NCI-H345 treated with DMSO at 0.1 percent for 48 hours (cell line): ENCODE measurements at regions not wholly inside any gene's neighbourhood (a gene's known extent, or its start where the extent isn't known, plus 50 kb on each side); places are given as distances from the start of the nearest gene placed in this dataset.

Experiments used
- DNase-seq: peaks from one replicate; lab custom pipeline; 2025; ENCODE audit not compliant: unreplicated experiment; lab: John Stamatoyannopoulos, UW

DNA sequence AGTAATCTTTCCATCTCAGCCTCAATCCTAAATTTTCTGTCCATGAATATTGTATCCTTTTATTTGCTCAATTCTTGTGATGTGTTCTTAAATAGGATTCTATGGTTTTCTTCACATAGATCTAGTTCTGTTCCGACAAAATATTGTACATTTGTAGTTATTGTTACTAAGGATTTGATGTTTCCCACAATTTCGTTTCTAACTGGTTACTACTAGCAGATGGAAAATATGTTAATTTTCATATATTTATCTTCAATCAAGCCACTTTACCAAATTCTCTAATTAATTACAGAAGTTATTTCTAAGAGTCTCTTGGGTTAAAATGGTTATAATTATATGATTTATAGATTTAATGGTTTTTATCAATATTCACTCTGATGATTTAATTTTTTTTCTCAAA is 60.3 kb downstream of the SEC61B start:
- no peak for DNase-seq

DNA sequence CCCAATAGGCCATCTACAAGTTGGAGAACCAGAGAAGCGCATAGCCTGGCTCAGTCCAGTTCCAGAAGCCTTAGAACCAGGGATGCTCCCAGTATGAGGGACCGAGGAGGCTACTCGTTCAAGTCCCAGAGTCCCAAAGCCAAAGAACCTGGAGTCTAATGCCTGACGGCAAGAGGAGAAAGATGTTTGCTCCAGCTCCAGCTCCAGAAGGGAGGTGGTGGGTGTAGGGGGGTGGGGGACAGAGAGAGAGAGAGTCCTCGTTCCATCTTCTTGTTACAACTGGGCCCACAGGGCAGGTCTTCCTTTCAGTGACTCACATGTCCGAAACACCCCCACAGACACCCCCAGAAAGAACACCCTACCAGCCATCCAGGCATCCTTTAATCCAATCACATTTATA is 63.9 kb downstream of the SEC61B start:
- DNase-seq: no peak

DNA sequence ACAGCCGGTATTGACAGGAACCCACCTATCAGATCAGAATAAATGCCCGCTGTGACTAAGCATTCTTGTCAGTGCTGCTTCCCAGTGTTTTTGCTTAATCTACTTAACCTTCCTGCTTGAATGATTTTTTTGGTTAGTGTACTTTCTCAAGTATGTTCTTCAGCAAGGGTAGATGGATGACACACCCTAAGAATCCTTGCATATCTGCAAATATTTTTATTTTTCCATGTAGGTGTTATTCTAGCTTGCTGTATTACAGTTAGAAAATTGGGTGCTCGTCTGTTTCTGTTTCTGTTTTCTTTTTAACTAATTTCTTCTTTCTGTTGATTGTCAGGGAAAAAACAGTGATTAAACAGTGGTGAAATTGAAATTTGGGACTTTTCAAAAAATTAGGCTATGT is 64.5 kb downstream of the SEC61B start:
- no peak for DNase-seq

DNA sequence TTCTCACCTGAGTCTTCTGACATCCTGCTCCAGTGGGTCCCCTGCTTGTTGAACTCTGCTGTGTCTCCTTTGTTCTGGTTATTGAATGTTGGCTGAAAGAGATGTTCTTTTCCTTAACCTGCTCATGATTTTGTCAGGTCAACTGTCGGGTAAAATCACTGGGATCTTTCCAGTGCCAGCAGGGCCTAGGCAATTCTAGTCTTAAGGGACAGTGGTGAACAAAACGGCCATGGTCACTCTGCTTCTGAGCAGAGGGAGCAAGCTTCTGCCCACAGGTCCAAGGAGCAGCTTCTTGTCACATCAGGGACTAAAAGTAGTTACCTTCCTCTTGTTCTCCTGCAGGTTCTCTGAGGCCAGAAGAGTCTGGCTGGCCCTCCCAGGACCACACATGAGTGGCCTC is 65.6 kb downstream of the SEC61B start:
- DNase-seq: no peak

GRCh38 chr9:99288830-99289229 is 66.7 kb downstream of the SEC61B start:
- no peak for DNase-seq

DNA sequence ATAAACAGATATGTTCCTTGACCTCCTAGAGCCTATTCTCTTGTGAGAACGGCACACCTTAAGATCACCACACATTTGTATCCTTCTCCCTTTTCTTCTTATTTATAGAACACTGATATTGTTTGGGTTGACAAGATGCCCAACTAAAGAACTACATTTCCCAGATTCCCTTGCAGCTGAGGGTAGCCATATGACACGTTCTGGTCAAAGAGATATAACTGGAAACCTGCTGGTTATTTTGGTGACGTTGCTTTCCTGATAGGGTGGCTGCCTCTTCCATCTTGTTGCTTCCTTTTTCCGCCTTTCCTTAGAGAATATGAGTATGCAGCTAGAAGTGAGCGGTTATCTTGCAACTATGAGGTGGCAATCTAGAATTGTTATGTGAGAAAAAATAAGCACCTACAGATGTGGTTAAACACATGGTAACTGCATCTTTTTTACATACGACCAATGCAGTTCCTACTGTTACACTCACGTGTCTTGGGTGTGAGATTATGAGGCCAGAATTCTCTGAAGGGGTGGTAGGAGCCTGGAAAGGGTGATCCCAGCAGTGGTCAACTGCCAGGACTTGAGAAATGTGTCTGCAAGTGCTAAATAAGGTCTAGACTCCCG is 72.9 kb downstream of the SEC61B start:
- no peak for DNase-seq

GRCh38 chr9:99296291-99296951 is 74.3 kb downstream of the SEC61B start:
- DNase-seq: no peak

GRCh38 chr9:99298614-99299013 is 76.5 kb downstream of the SEC61B start:
- DNase-seq: no peak

DNA sequence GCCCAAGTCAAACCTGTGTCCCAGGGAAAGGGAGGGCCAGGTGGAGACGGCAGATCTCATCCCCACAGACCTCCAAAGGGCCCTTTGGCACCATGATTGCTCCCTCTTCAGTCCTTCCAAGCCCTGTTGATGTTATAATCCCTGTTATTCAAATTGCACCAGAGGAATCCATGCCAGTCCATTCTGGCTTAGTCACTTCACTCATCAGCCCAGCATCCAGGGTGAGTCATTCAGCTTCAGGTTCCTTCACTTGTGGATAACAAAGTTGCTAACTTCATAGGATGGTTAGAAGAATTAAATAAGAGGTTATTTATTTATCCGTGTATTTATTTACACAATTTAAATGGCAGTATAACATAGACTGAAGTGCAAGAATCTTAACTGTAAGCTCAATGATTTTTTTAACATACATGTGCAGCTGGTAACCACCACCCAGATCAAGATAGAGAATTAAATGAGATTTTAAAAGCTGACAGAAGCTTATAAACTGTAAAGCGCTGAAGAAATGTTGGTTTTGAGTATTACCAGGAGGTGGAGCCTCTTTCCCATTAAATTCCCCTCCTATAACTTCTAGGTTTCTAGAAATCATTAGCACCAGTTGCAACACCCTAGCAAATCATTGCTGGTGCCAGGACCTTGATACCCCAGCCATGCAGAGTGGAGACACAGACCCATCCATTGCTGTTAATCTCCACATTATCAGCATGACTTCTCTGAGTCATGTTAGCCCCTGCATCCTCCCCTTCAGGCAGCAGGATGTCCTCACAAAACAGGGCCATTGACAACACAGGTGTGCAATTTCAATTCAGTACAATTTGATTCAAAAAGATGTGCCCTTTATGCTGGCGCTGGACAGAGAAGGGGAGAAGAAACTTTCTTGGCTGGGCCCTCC is 77.4 kb downstream of the SEC61B start:
- DNase-seq: no peak

- no peak for DNase-seq
These were observed 78.0 kb downstream of the SEC61B start for GRCh38 chr9:99300103-99300439.

DNA sequence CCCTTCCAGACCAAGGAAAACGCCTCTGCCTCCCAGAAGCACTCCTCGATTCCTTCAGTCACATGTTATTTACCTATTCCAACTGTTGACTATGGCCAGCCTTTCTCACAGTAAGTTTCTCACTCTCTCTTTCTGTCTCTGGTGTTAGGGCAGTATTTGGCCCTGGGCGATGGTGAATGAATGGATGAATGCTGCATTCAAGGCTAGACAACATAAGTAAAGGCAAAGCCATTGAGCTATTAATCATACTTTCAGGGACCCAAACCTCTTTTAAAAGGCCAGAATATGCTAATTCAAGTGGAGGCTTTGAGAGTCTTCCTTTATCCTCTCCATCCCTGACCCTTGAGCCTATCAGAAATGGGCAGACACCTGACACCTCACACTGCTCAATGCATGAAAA is 78.5 kb downstream of the SEC61B start:
- no peak for DNase-seq

DNA sequence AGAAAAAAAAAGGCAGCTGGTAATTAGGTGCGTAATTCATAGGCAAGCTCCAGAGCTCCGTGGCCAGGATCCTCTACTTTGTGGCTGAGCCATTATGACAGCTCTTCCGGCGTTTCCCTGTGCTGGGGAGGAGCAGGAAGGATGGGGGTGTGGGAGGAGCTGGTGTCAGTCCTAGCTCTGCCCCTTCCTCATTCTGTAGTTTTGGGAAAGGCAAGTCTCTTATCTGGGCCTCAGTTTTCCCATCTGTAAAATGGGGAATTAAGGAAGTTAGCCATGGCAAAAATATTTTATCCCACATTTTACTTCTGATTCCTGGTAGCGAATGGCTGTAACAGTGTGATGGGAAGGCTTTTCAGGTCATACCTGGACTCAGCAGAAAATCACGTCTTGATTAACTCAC is 81.1 kb downstream of the SEC61B start:
- no peak for DNase-seq

GRCh38 chr9:99305124-99305523 is 83.0 kb downstream of the SEC61B start:
- no peak for DNase-seq

- no peak for DNase-seq
These were observed 84.0 kb downstream of the SEC61B start for GRCh38 chr9:99305820-99306811.

GRCh38 chr9:99307851-99308250 is 85.8 kb downstream of the SEC61B start:
- DNase-seq: no peak

GRCh38 chr9:99309141-99309939 is 87.3 kb downstream of the SEC61B start:
- no peak for DNase-seq

DNA sequence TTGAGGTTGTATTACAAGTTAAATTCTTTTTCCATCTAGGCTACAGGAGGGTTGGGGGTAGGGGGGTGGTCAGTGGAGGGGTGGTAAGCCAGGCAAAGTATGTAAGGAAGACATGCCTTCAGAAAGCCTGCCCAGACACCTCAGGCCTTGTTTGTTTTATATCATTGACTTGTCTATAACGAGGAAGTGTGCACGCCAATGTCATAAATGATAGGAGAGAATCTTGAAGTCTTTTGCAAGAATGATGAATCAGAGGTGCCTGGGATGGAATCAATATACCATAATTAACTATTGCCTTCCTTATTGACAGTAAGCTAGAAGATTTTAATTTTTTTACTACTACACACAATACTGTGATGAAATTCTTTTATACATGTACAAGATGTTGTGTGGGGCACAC is 90.7 kb downstream of the SEC61B start:
- DNase-seq: no peak

GRCh38 chr9:99319048-99319447 is 97.0 kb downstream of the SEC61B start:
- no peak for DNase-seq

DNA sequence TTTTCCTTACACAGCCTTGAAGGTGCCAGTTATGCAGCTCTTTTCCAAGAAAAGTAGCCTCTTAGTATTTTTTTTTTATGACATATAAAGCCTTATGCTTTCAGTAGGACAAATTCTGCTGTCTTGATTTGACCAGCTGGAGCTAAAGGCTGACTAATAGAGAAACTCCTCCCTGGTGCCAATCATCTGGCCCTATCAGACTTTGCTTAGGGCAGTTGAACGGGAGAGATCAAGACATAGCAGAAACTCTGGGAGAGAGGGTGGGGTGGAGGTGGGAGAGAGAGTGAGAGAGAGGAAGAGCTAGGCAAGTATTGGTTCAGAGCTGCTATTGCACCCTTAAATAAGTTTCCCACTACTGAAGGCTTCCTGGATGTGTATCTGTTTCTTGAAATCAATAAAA is 100.2 kb downstream of the SEC61B start:
- no peak for DNase-seq
